Endothelial cell of umbilical vein (primary cell): ENCODE measurements at regions not wholly inside any gene's neighbourhood (a gene's known extent, or its start where the extent isn't known, plus 50 kb on each side); places are given as distances from the start of the nearest gene placed in this dataset.

Experiments used
- BruUV-seq: library from RNA; stranded (reverse); fragments of 400-500 nt; replicated peaks from 2 replicates; lab custom pipeline; 2021; lab: Mats Ljungman, UMichigan
- CTCF ChIA-PET: fragments of 300-600, 350-600 bp; sonication (Branson Sonifier 250); formaldehyde crosslinking; loops from one replicate; lab custom pipeline; 2021; ENCODE audit warnings: antibody characterized with exemption, inconsistent platforms; lab: Charles Lee
- POLR2A ChIA-PET: fragments of 300-600, 350-600 bp; sonication (Branson Sonifier 250); formaldehyde crosslinking; loops from one replicate; lab custom pipeline; 2021; ENCODE audit warnings: antibody characterized with exemption, inconsistent platforms; lab: Charles Lee
- DNase-seq: peaks from one replicate; pipeline ENCODE4 v3.0.0-alpha.2; 2011; ENCODE audit warnings: low read depth, low spot score
- FAIRE-seq: peaks from 2 replicates; lab custom pipeline; 2011; peaks lifted over from hg19 to GRCh38; lab: Jason Lieb, UNC
- H2AFZ ChIP-seq: 2 replicates; pipeline ENCODE4 v1.6.0; 2012; ENCODE audit warnings: low read depth, low read length, control low read depth, inconsistent platforms
- H3K27ac ChIP-seq: 2 replicates; pipeline ENCODE4 v1.5.1; 2011; ENCODE audit warnings: low read depth, mild to moderate bottlenecking, control low read depth, low read length, moderate library complexity; ENCODE audit not compliant: insufficient read depth
- H3K27me3 ChIP-seq, 2 experiments: 2 replicates each; pipeline versions ENCODE4 v1.6.0 to v1.6.1; 2011; ENCODE audit warnings: low read length in 2 of 2, mixed read lengths in 1 of 2; ENCODE audit not compliant: control insufficient read depth in 2 of 2, insufficient read depth in 2 of 2
- H3K36me3 ChIP-seq, 2 experiments: 2 replicates in 1 of 2; 3 replicates in 1 of 2; pipeline ENCODE4 v1.5.1; 2011; ENCODE audit warnings: low read length in 2 of 2, mild to moderate bottlenecking in 1 of 2, moderate library complexity in 1 of 2; ENCODE audit not compliant: control insufficient read depth in 2 of 2, insufficient read depth in 2 of 2; ENCODE audit errors: extremely low read depth in 1 of 2
- H3K4me1 ChIP-seq: 3 replicates; pipeline ENCODE4 v1.5.1; 2011; ENCODE audit warnings: mild to moderate bottlenecking, low read length; ENCODE audit not compliant: control insufficient read depth, insufficient read depth; ENCODE audit errors: extremely low read depth
- H3K4me2 ChIP-seq: 2 replicates; pipeline ENCODE4 v1.6.1; 2011; ENCODE audit warnings: low read length, control low read depth, mixed read lengths; ENCODE audit not compliant: insufficient read depth
- H3K4me3 ChIP-seq, 3 experiments: fragments of 200-600 bp in 1 of 3; sonication (generic), shearing (Covaris generic) in 1 of 3; replicated peaks in 1 of 3; 2 replicates each; pipeline ENCODE4 v1.5.1; 2011 to 2016; ENCODE audit warnings: control low read depth in 3 of 3, low read length in 3 of 3, mild to moderate bottlenecking in 2 of 3, inconsistent platforms in 1 of 3, low read depth in 1 of 3, moderate library complexity in 1 of 3; ENCODE audit not compliant: insufficient read depth in 1 of 3
- H3K79me2 ChIP-seq: 2 replicates; pipeline ENCODE4 v1.6.0; 2012; ENCODE audit warnings: low read length, inconsistent platforms; ENCODE audit not compliant: control insufficient read depth, insufficient read depth
- H3K9ac ChIP-seq: replicated peaks from 2 replicates; pipeline ENCODE3; 2011; ENCODE audit warnings: low read length, control low read depth; ENCODE audit not compliant: insufficient read depth; ENCODE audit errors: extremely low read depth
- H3K9me1 ChIP-seq: replicated peaks from 3 replicates; pipeline ENCODE4 v1.6.0; 2011; ENCODE audit warnings: mild to moderate bottlenecking, low read length; ENCODE audit not compliant: control insufficient read depth, insufficient read depth; ENCODE audit errors: extremely low read depth
- H3K9me3 ChIP-seq: replicated peaks from 2 replicates; pipeline ENCODE4 v1.5.1; 2012; ENCODE audit warnings: low read length, inconsistent platforms; ENCODE audit not compliant: control insufficient read depth, insufficient read depth
- H4K20me1 ChIP-seq: replicated peaks from 2 replicates; pipeline ENCODE3; 2011; ENCODE audit warnings: mild to moderate bottlenecking, low read length; ENCODE audit not compliant: control insufficient read depth, insufficient read depth; ENCODE audit errors: extremely low read depth
- CTCF ChIP-seq, 2 donors: IDR thresholded peaks; 1 replicate in 1 of 2; 2 replicates in 1 of 2; pipeline ENCODE4 v1.5.1; 2011; ENCODE audit warnings: low read length in 2 of 2, mild to moderate bottlenecking in 2 of 2, moderate library complexity in 2 of 2, control low read depth in 1 of 2, inconsistent platforms in 1 of 2, low read depth in 1 of 2; ENCODE audit not compliant: insufficient read depth in 1 of 2; ENCODE audit errors: extremely low read depth in 1 of 2
- EZH2 ChIP-seq: IDR thresholded peaks from 2 replicates; pipeline ENCODE4 v1.6.1; 2012; ENCODE audit warnings: borderline replicate concordance, low read depth, mild to moderate bottlenecking, moderate library complexity, low read length, inconsistent platforms; ENCODE audit not compliant: severe bottlenecking
- FOS ChIP-seq: IDR thresholded peaks from 2 replicates; pipeline ENCODE4 v1.6.1; 2011; ENCODE audit warnings: mild to moderate bottlenecking, low read length, moderate library complexity, borderline replicate concordance; ENCODE audit not compliant: insufficient read depth
- GATA2 ChIP-seq: IDR thresholded peaks from 2 replicates; pipeline ENCODE4 v1.7.0; 2011; ENCODE audit warnings: low read depth, mild to moderate bottlenecking, moderate library complexity, mixed read lengths, low read length; ENCODE audit not compliant: insufficient read length, insufficient read depth
- JUN ChIP-seq: IDR thresholded peaks from 2 replicates; pipeline ENCODE4 v1.6.1; 2011; ENCODE audit warnings: borderline replicate concordance, low read depth; ENCODE audit not compliant: insufficient read length, insufficient read depth
- MAX ChIP-seq: IDR thresholded peaks from 2 replicates; pipeline ENCODE4 v1.6.1; 2011; ENCODE audit not compliant: insufficient read depth, insufficient read length
- MYC ChIP-seq: IDR thresholded peaks from one replicate; pipeline ENCODE4 v1.6.1; 2011; ENCODE audit warnings: mild to moderate bottlenecking, low read depth, low read length
- POLR2A ChIP-seq: IDR thresholded peaks from 2 replicates; pipeline ENCODE4 v1.6.1; 2012; ENCODE audit warnings: low read depth, mild to moderate bottlenecking, control low read depth, low read length
- POLR2AphosphoS5 ChIP-seq: IDR thresholded peaks from 2 replicates; pipeline ENCODE4 v1.6.1; 2012; ENCODE audit warnings: low read depth, mild to moderate bottlenecking, control low read depth, low read length, moderate library complexity; ENCODE audit not compliant: insufficient read depth
- dilution Hi-C: fragments of 300-500 bp; cut with MboI; formaldehyde crosslinking; loops from one replicate; pipeline ENCODE4 v1.15.0; 2019; ENCODE audit warnings: low sequenced_read_pairs; ENCODE audit not compliant: extremely low pct_ligation_motif_present
- intact Hi-C: fragments of 100-400 bp; cut with micrococcal nuclease; formaldehyde crosslinking; loops from one replicate; pipeline ENCODE4 v1.10.0; 2022

DNA sequence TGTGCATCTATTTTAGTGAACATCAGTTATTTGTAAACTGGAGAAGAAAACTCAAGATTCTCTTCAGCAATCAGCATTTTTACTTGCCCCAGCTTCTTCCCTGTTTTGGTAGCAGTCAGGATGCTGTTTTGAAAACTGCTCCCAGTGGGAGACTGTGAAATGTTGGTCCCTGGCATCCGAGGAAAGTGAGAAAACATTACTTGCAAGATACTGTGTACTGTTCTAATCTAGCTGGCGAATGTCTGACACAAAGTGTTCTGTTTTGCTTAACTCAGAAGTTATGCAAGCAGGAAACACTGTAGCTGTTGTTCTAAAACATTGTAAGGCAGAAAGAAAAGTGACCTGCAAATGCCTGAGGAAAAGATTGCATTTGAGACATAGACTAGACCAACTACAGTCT is 171.8 kb upstream of the POM121L12 start:
- H3K4me3 ChIP-seq, result no peak overlapping the region
- POLR2A ChIA-PET, result no interaction called here
- H3K9me1 ChIP-seq, result no peaks in the 10 kb centered on the region
- CTCF ChIA-PET, result interaction anchor here (1.7 kb wide), 2 partner anchors 9 to 13 kb away, joined by 4 read pairs; no protein-coding TSS in a partner anchor
- no peak overlapping the region for H3K9ac ChIP-seq
- no peak overlapping the region for H2AFZ ChIP-seq
- H3K4me1 ChIP-seq, result no peaks in the 10 kb centered on the region
- intact Hi-C loops (no loop called here), dilution Hi-C loops (no loop called here)
- BruUV-seq, result no TSS peak
- TF ChIP-seq POLR2A (no peak), MAX (no peak), GATA2 (no peak), JUN (no peak), MYC (no peak)
- H4K20me1 ChIP-seq, result no peaks in the 10 kb centered on the region
- H3K36me3 ChIP-seq, result no peaks in the 10 kb centered on the region
- no peak for FAIRE-seq
- no peak for DNase-seq
- no peaks in the 10 kb centered on the region for H3K79me2 ChIP-seq
- no peak overlapping the region for H3K4me2 ChIP-seq
- no peak overlapping the region for H3K27ac ChIP-seq
- H3K9me3 ChIP-seq, result no peaks in the 10 kb centered on the region
- no peaks in the 10 kb centered on the region for H3K27me3 ChIP-seq

GRCh38 chr7:52862321-52862720 is 173.1 kb upstream of the POM121L12 start:
- no peaks in the 10 kb centered on the region for H3K79me2 ChIP-seq
- no peak overlapping the region for H3K4me2 ChIP-seq
- H3K36me3 ChIP-seq, result no peaks in the 10 kb centered on the region
- no peaks in the 10 kb centered on the region for H3K9me1 ChIP-seq
- no peaks in the 10 kb centered on the region for H3K9me3 ChIP-seq
- POLR2A ChIA-PET, result no interaction called here
- H3K27ac ChIP-seq, result no peak overlapping the region
- intact Hi-C loops, result no loop called here
- H4K20me1 ChIP-seq, result no peaks in the 10 kb centered on the region
- H3K27me3 ChIP-seq, result no peaks in the 10 kb centered on the region
- no peak overlapping the region for H2AFZ ChIP-seq
- dilution Hi-C loops, result no loop called here
- no peak overlapping the region for H3K9ac ChIP-seq
- DNase-seq (no peak), FAIRE-seq (no peak)
- no peak overlapping the region for H3K4me3 ChIP-seq
- no TSS peak for BruUV-seq
- CTCF ChIA-PET, result interaction anchor here (1.7 kb wide), 2 partner anchors 10 to 12 kb away, joined by 4 read pairs; no protein-coding TSS in a partner anchor
- TF ChIP-seq MYC, result no peak
- TF ChIP-seq MAX, result no peak
- no peak for TF ChIP-seq JUN
- TF ChIP-seq CTCF (IDR thresholded peaks at IDR 0.05; ENCODE audit: extremely low read depth in 1 of 2, insufficient read depth in 1 of 2, low read depth in 1 of 2, low read length in 2 of 2), result no peak
- TF ChIP-seq POLR2A, result no peak
- no peak for TF ChIP-seq GATA2
- TF ChIP-seq EZH2, result no peak
- no peak for TF ChIP-seq FOS
- no peak for TF ChIP-seq POLR2AphosphoS5
- H3K4me1 ChIP-seq, result no peaks in the 10 kb centered on the region
